ENCODE measurements at regions not wholly inside any gene's neighbourhood (a gene's known extent, or its start where the extent isn't known, plus 50 kb on each side); places are given as distances from the start of the nearest gene placed in this dataset.
A peak's percentile ranks its signal among the peaks of the same experiment; 100 is the strongest.

DNA sequence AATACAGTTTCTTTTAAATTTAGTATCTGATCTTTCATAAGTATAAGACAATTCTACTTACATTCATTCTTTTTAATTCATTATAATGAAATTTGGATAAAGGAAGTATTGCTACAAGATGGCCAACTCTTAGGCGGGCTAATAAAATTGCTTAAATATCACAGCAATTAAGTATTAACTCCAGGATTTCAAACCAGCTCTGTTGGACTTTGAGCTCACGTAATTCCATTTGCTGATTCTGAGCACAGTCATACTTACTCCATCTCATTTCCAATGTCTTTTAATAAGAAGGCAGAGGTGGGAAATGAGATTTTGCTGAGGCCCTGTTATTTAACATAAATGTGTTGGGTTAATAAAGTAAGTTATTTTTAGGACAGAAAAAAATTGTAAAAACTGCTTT, 748.1 kb downstream of the KCNA4 start:
- FAIRE-seq: no peak
- DNase-seq (ENCODE audit: insufficient read length, low spot score): no peak
- TF ChIP-seq, protein P1, sequence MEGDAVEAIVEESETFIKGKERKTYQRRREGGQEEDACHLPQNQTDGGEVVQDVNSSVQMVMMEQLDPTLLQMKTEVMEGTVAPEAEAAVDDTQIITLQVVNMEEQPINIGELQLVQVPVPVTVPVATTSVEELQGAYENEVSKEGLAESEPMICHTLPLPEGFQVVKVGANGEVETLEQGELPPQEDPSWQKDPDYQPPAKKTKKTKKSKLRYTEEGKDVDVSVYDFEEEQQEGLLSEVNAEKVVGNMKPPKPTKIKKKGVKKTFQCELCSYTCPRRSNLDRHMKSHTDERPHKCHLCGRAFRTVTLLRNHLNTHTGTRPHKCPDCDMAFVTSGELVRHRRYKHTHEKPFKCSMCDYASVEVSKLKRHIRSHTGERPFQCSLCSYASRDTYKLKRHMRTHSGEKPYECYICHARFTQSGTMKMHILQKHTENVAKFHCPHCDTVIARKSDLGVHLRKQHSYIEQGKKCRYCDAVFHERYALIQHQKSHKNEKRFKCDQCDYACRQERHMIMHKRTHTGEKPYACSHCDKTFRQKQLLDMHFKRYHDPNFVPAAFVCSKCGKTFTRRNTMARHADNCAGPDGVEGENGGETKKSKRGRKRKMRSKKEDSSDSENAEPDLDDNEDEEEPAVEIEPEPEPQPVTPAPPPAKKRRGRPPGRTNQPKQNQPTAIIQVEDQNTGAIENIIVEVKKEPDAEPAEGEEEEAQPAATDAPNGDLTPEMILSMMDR (IDR thresholded peaks at IDR 0.05; ENCODE audit: insufficient read depth, missing control alignments): no peak

DNA sequence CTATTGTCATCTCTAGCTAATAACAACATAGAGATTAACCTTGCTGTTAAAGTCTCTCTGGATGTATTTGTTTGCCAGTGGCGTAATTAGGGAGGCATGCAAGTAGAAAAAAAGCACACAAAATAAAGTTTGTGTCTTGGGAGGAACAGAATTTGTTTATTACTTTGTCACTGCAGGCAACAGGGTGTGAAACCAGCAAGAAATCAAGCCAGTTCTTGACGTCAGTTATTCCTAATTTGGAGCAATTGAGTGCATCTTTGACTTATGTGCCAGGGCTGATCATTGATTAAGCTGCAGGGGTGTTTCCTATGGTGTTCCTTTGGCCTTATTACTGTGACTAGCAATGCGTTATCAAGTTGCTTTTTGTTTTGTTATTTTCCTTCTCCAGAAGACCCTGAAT, 751.0 kb downstream of the KCNA4 start:
- TF ChIP-seq, protein P1 (IDR thresholded peaks at IDR 0.05; ENCODE audit: insufficient read depth, missing control alignments): no peak
- DNase-seq (ENCODE audit: insufficient read length, low spot score) (no peak), FAIRE-seq (no peak)

DNA sequence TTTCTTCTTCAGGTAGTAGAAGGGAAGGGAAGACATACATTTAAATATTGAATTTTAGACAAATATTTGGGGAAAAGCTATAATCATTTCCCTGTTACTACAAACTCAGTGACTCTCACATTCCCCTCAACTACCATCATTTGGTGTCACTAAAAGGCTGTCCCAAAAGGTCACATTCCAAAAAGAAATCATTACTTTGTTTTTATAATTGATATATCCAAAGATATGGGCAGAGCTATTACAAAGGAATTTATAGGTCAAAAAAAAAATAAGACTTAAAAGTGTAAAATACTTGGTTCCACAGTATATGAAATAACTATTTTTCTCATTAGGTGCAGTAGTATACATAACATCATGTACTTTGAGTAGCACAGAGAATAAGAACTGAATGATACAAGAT, 751.4 kb downstream of the KCNA4 start:
- FAIRE-seq (no peak), DNase-seq (ENCODE audit: insufficient read length, low spot score) (no peak)
- TF ChIP-seq, protein P1 (IDR thresholded peaks at IDR 0.05; ENCODE audit: insufficient read depth, missing control alignments): no peak

DNA sequence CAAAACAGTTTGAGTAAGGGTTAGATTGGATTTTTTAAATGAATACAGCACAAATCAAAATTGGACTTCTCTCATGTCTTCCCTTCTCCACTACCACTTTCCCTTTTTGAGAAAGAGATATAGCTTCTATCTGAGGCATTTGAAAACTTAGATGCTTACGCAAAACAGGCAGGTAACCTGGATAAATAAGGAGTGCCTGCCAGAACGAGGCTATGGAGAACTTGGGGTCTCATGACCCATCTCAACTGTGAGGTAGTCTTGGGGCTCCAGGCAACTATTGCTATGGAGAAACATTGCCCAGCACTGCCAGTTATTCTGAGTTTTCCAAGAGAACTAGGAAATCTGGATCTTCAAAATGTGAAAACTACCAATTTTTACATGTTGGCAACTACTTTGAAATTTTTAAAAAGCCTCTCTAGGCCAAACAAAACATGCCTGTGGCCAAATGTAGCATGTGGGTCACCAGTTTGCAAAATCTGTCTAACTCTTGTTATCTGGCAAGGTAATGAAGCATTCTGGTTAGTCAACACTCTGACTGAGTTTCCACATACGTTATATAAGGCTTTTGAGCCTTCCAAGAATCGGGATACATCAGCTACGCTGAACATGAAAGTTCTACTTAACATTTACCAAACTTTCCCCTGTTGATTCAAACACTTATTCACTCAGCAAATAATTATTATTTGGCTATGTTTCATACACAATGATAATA, 752.7 kb downstream of the KCNA4 start:
- DNase-seq (ENCODE audit: insufficient read length, low spot score) (no peak), FAIRE-seq (no peak)
- TF ChIP-seq, protein P1 (IDR thresholded peaks at IDR 0.05; ENCODE audit: insufficient read depth, missing control alignments): no peak

DNA sequence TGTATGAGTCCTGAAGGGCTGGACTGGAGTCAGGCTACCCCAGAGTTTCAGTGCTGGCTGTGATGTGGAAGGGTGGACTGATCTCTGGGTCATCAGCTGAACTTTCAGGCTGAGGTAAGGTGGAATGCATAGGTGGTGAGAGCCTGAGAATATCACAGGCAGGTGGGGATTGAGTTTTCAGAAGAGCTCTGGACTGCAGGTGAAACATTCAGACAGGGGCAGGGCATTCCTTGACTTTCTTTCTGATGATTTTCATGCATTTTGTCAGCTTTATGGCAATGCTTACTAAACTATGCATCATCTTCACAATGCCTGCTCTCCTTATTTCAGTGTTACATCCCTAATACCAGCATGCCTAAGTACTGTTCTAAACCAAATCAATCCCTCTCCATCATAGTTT, 755.0 kb downstream of the KCNA4 start:
- no peak for DNase-seq (ENCODE audit: insufficient read length, low spot score)
- TF ChIP-seq, protein P1 (IDR thresholded peaks at IDR 0.05; ENCODE audit: insufficient read depth, missing control alignments): no peak
- FAIRE-seq: no peak

DNA sequence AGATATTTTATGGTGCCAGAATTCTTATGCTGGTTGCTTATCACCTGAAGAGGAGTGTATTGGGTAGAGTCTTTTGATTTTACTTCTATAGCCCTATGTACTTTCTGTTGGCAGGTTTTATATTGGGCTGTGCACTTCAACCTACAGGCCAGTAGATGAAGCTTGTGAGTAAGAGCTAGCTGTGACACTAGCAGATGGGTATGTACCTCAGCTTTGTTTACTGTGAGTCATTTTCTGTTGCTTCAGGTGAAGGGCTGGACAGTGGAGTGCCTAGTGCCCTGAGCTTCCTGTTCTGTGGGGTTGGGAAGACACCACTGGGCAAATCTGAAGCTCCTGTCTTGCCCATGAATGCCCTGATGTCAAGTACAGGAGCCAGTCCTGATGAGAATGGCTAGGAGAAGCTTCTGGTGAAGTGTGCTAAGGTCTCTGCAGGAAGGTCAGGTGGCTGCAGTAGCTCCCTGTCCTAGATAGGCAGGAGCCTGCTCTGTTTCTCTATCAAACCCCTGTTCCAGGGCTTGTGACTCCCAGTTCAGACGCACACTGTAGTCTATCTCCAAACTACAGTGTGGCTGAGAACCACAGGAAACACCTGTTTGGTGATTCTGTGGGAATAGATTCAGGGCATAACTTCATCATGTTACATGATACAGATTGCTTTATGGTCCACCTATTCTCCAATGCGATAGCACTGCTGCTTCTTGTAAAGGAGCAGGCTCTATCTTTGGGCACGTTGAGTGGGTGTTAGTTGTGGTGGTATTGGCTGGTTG, 755.7 kb downstream of the KCNA4 start:
- TF ChIP-seq, protein P1 (IDR thresholded peaks at IDR 0.05; ENCODE audit: insufficient read depth, missing control alignments): no peak
- peak; percentile 60 for FAIRE-seq
- DNase-seq (ENCODE audit: insufficient read length, low spot score): no peak

DNA sequence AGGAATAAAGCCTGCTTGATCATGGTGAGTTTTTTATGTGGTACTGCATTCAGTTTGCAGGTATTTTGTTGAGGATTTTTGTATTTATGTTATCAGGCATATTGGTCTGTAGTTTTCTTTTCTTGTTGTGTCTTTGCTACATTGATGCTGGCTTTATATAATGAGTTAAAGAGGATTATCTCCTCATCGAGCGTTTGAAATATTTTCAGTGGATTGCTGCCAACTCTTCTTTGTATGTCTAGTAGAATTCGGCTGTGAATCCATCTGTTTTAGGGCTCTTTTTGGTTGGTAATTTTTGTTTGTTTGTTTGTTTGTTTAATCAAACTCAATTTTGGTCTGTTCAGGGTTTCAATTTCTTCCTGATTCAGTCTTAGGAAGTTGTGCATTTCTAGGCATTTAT, 758.4 kb downstream of the KCNA4 start:
- DNase-seq (ENCODE audit: insufficient read length, low spot score) (no peak), FAIRE-seq (peak; percentile 77)
- TF ChIP-seq, protein P1 (IDR thresholded peaks at IDR 0.05; ENCODE audit: insufficient read depth, missing control alignments): no peak

Data from D721Med (cell line).